ENCODE measurements at regions not wholly inside any gene's neighbourhood (a gene's known extent, or its start where the extent isn't known, plus 50 kb on each side); places are given as distances from the start of the nearest gene placed in this dataset.

GRCh38 chr15:38944536-38944935 is 379.9 kb upstream of the RASGRP1 start:
- peaks cover 16% of the 10 kb centered on the region for H3K4me1 ChIP-seq (ENCODE audit: control insufficient read depth, extremely low read depth, insufficient read depth, low read length)
- BruUV-seq (replicated peaks), result no TSS peak
- TF ChIP-seq FOS (IDR thresholded peaks at IDR 0.05; ENCODE audit: borderline replicate concordance, insufficient read depth, low read length) (no peak), JUN (IDR thresholded peaks at IDR 0.05; ENCODE audit: borderline replicate concordance, insufficient read depth, insufficient read length, low read depth) (no peak), POLR2A (IDR thresholded peaks at IDR 0.05; ENCODE audit: low read depth, low read length) (no peak), GATA2 (IDR thresholded peaks at IDR 0.05; ENCODE audit: insufficient read depth, insufficient read length, low read depth, low read length) (no peak), MAX (IDR thresholded peaks at IDR 0.05; ENCODE audit: insufficient read depth, insufficient read length) (no peak), EZH2 (IDR thresholded peaks at IDR 0.05; ENCODE audit: borderline replicate concordance, low read depth, low read length, severe bottlenecking) (no peak), POLR2AphosphoS5 (IDR thresholded peaks at IDR 0.05; ENCODE audit: insufficient read depth, low read depth, low read length) (no peak), MYC (IDR thresholded peaks at IDR 0.05; ENCODE audit: low read depth, low read length) (no peak)
- TF ChIP-seq, protein P1, sequence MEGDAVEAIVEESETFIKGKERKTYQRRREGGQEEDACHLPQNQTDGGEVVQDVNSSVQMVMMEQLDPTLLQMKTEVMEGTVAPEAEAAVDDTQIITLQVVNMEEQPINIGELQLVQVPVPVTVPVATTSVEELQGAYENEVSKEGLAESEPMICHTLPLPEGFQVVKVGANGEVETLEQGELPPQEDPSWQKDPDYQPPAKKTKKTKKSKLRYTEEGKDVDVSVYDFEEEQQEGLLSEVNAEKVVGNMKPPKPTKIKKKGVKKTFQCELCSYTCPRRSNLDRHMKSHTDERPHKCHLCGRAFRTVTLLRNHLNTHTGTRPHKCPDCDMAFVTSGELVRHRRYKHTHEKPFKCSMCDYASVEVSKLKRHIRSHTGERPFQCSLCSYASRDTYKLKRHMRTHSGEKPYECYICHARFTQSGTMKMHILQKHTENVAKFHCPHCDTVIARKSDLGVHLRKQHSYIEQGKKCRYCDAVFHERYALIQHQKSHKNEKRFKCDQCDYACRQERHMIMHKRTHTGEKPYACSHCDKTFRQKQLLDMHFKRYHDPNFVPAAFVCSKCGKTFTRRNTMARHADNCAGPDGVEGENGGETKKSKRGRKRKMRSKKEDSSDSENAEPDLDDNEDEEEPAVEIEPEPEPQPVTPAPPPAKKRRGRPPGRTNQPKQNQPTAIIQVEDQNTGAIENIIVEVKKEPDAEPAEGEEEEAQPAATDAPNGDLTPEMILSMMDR (IDR thresholded peaks at IDR 0.05; ENCODE audit: extremely low read depth in 1 of 2, insufficient read depth in 1 of 2, low read depth in 1 of 2, low read length in 2 of 2), result no peak
- H2AFZ ChIP-seq (ENCODE audit: low read depth, low read length), result no peak overlapping the region
- CTCF ChIA-PET, result interaction anchor here (0.9 to 1.3 kb wide), 2 partner anchors 12 to 245 kb away, joined by 3 to 4 read pairs; no protein-coding TSS in a partner anchor
- DNase-seq (ENCODE audit: low read depth, low spot score) (peak; percentile 49), FAIRE-seq (no peak)
- no peaks in the 10 kb centered on the region for H3K9me3 ChIP-seq (replicated peaks; ENCODE audit: control insufficient read depth, insufficient read depth, low read length)
- intact Hi-C loops (cut with micrococcal nuclease) (no loop called here), dilution Hi-C loops (cut with MboI; ENCODE audit: extremely low pct_ligation_motif_present, low sequenced_read_pairs) (no loop called here)
- H3K4me3 ChIP-seq (replicated peaks in 1 of 3; ENCODE audit: insufficient read depth in 1 of 3, low read depth in 1 of 3, low read length in 3 of 3), result no peak overlapping the region
- POLR2A ChIA-PET, result no interaction called here
- no peak overlapping the region for H3K27ac ChIP-seq (ENCODE audit: insufficient read depth, low read depth, low read length)
- H3K36me3 ChIP-seq (ENCODE audit: control insufficient read depth in 2 of 2, extremely low read depth in 1 of 2, insufficient read depth in 2 of 2, low read length in 2 of 2), result no peaks in the 10 kb centered on the region
- no peak overlapping the region for H3K4me2 ChIP-seq (ENCODE audit: insufficient read depth, low read length)
- H4K20me1 ChIP-seq (replicated peaks; ENCODE audit: control insufficient read depth, extremely low read depth, insufficient read depth, low read length), result no peaks in the 10 kb centered on the region
- no peak overlapping the region for H3K9ac ChIP-seq (replicated peaks; ENCODE audit: extremely low read depth, insufficient read depth, low read length)
- no peaks in the 10 kb centered on the region for H3K79me2 ChIP-seq (ENCODE audit: control insufficient read depth, insufficient read depth, low read length)
- no peaks in the 10 kb centered on the region for H3K9me1 ChIP-seq (replicated peaks; ENCODE audit: control insufficient read depth, extremely low read depth, insufficient read depth, low read length)
- no peaks in the 10 kb centered on the region for H3K27me3 ChIP-seq (ENCODE audit: control insufficient read depth in 2 of 2, insufficient read depth in 2 of 2, low read length in 2 of 2)

Measured in endothelial cell of umbilical vein (primary cell).